ENCODE measurements at regions not wholly inside any gene's neighbourhood (a gene's known extent, or its start where the extent isn't known, plus 50 kb on each side); places are given as distances from the start of the nearest gene placed in this dataset.
A peak's percentile ranks its signal among the peaks of the same experiment; 100 is the strongest.

GRCh38 chr10:44326474-44327030 lies 58.3 kb downstream of the CXCL12 start:
- DNase-seq: no peak

GRCh38 chr10:44325596-44326307 lies 59.1 kb downstream of the CXCL12 start:
- no peak for DNase-seq

GRCh38 chr10:44325157-44325556 lies 59.7 kb downstream of the CXCL12 start:
- DNase-seq: no peak

- no peak for DNase-seq
These were observed 61.1 kb downstream of the CXCL12 start for GRCh38 chr10:44323838-44324237.

GRCh38 chr10:44322137-44322536 lies 62.8 kb downstream of the CXCL12 start:
- no peak for DNase-seq

GRCh38 chr10:44320756-44321155 lies 64.1 kb downstream of the CXCL12 start:
- DNase-seq: no peak

GRCh38 chr10:44317856-44318255 lies 67.0 kb downstream of the CXCL12 start:
- DNase-seq: no peak

- DNase-seq: no peak
These were observed 68.0 kb downstream of the CXCL12 start for GRCh38 chr10:44316922-44317215.

- DNase-seq: no peak
These were observed 68.5 kb downstream of the CXCL12 start for GRCh38 chr10:44316187-44316921.

GRCh38 chr10:44314802-44315460 lies 70.0 kb downstream of the CXCL12 start:
- DNase-seq: no peak

- no peak for DNase-seq
These were observed 71.1 kb downstream of the CXCL12 start for GRCh38 chr10:44313761-44314165.

- DNase-seq: no peak
These were observed 72.5 kb downstream of the CXCL12 start for GRCh38 chr10:44312401-44312800.

- DNase-seq: no peak
These were observed 73.3 kb downstream of the CXCL12 start for GRCh38 chr10:44311563-44312051.

GRCh38 chr10:44310762-44311562 lies 73.9 kb downstream of the CXCL12 start:
- peak; percentile 2 for DNase-seq

GRCh38 chr10:44309939-44310761 lies 74.7 kb downstream of the CXCL12 start:
- no peak for DNase-seq

GRCh38 chr10:44309361-44309760 lies 75.5 kb downstream of the CXCL12 start:
- no peak for DNase-seq

GRCh38 chr10:44308935-44309334 lies 76.0 kb downstream of the CXCL12 start:
- DNase-seq: no peak

GRCh38 chr10:44307691-44308090 lies 77.2 kb downstream of the CXCL12 start:
- no peak for DNase-seq

GRCh38 chr10:44306762-44307161 lies 78.1 kb downstream of the CXCL12 start:
- no peak for DNase-seq

- DNase-seq: no peak
These were observed 78.7 kb downstream of the CXCL12 start for GRCh38 chr10:44306147-44306710.

GRCh38 chr10:44301781-44302355 lies 83.0 kb downstream of the CXCL12 start:
- DNase-seq: no peak
